ENCODE measurements at regions not wholly inside any gene's neighbourhood (a gene's known extent, or its start where the extent isn't known, plus 50 kb on each side); places are given as distances from the start of the nearest gene placed in this dataset.
"Not testable (repeated sequence)": the region's sequence is repeated elsewhere in the genome, so short reads cannot be mapped to it uniquely, and the experiment has no call there.

DNA sequence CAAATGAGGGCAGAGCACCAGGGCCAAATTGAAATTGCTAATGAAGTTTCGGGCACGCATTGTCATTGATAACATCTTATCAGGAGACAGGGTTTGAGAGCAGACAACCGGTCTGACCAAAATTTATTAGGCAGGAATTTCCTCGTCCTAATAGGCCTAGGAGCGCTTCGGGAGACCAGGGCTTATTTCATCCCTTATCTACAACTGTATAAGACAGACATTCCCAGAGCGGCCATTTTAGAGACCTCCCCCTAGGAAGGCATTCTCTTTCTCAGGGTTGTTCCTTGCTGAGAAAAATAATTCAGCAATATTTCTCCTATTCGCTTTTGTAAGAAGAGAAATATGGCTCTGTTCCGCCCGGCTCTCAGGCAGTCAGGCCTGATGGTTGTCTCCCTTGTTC lies 219.4 kb downstream of the SNRPN start:
- H3K4me3 ChIP-seq (ENCODE audit: low read depth in 1 of 2, low read length in 2 of 2); H3K27ac ChIP-seq (ENCODE audit: low read depth in 2 of 2, low read length in 1 of 2); H3K4me1 ChIP-seq (ENCODE audit: control insufficient read depth in 2 of 2, insufficient read depth in 2 of 2, low read length in 1 of 2); H3K27me3 ChIP-seq (ENCODE audit: control insufficient read depth in 1 of 2, insufficient read depth in 2 of 2, low read length in 2 of 2); H3K36me3 ChIP-seq (ENCODE audit: control insufficient read depth in 2 of 2, insufficient read depth in 2 of 2, low read length in 1 of 2): not testable (repeated sequence)
- WGBS, 2 donors: 89% methylated on average over 10 of the region's 10 CpGs
- peaks cover 44 to 77% of the 10 kb centered on the region in 2 donors for H3K9me3 ChIP-seq (ENCODE audit: control insufficient read depth in 2 of 2, insufficient read depth in 1 of 2, low read depth in 1 of 2, low read length in 1 of 2)

GRCh38 chr15:25175033-25175788 lies 220.4 kb downstream of the SNRPN start:
- Histone ChIP-seq H3K9me3 (ENCODE audit: control insufficient read depth in 2 of 2, insufficient read depth in 1 of 2, low read depth in 1 of 2, low read length in 1 of 2) (peaks cover 46 to 78% of the 10 kb centered on the region in 2 donors), H3K4me1 (ENCODE audit: control insufficient read depth in 2 of 2, insufficient read depth in 2 of 2, low read length in 1 of 2) (no peaks in the 10 kb centered on the region), H3K27me3 (ENCODE audit: control insufficient read depth in 1 of 2, insufficient read depth in 2 of 2, low read length in 2 of 2) (no peaks in the 10 kb centered on the region), H3K27ac (ENCODE audit: low read depth in 2 of 2, low read length in 1 of 2) (no peak overlapping the region), H3K36me3 (ENCODE audit: control insufficient read depth in 2 of 2, insufficient read depth in 2 of 2, low read length in 1 of 2) (no peaks in the 10 kb centered on the region), H3K4me3 (ENCODE audit: low read depth in 1 of 2, low read length in 2 of 2) (no peak overlapping the region)
- WGBS, 2 donors: 80 to 88% methylated on average over 8 of the region's 8 CpGs

DNA sequence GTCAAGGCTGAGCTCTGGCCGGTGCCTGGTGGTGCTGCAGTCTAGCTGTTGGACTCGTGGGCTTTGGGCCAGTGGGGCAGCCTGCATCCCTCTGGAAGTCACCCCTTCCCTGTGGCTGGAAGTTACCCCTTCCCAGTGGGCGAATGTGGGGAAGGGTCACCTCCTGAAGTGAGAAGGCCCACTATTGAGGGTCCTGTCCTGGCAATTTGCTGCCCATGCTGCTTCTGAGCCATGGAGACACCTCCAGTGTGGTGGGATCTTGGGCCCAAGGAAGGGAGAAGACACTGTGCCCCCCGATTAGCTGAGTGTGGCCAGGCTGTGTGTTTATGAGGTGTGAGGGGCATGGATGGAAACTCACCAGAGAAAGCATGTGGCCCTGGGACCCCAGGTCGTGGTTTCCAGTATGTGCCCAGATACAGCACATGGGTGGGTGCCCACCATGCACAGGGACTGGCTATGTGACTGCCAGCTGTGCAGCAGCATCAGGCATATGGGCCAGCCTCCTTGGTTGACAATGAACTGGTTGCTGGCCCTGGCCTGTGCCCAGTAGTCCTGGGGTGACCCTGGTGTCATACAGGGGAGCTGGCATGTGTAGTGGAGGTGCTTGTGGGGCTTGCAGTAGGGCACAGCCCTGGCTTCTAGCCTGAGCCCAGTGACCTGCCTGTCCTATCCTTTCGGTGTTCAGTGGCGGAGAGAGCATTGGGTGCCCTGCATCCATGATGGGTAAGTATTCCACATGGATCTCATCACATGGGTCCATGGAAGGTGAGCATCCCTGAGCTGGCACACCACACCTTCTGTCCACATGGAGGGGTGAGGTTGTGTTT lies 221.2 kb downstream of the SNRPN start:
- H3K9me3 ChIP-seq (ENCODE audit: control insufficient read depth in 2 of 2, insufficient read depth in 1 of 2, low read depth in 1 of 2, low read length in 1 of 2): peaks cover 50 to 78% of the 10 kb centered on the region in 2 donors
- H3K4me3 ChIP-seq (ENCODE audit: low read depth in 1 of 2, low read length in 2 of 2): no peak overlapping the region
- H3K4me1 ChIP-seq (ENCODE audit: control insufficient read depth in 2 of 2, insufficient read depth in 2 of 2, low read length in 1 of 2): no peaks in the 10 kb centered on the region
- no peaks in the 10 kb centered on the region for H3K27me3 ChIP-seq (ENCODE audit: control insufficient read depth in 1 of 2, insufficient read depth in 2 of 2, low read length in 2 of 2)
- H3K36me3 ChIP-seq (ENCODE audit: control insufficient read depth in 2 of 2, insufficient read depth in 2 of 2, low read length in 1 of 2): no peaks in the 10 kb centered on the region
- no peak overlapping the region for H3K27ac ChIP-seq (ENCODE audit: low read depth in 2 of 2, low read length in 1 of 2)
- WGBS, 2 donors: 74 to 75% methylated on average over 7 of the region's 7 CpGs

DNA sequence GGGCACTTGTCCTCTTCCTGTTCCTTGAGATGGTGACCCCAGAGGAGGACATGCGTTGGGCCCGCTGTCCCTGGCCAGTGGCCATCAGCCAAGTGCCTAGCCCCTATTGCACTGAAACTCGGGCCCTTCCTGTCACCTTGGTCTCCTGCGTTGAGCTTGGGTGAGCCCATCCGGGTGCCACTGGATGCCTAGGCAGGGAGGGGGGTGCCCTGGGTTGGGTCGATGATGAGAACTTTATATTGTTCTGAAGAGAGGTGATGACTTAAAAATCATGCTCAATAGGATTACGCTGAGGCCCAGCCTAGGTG lies 221.8 kb downstream of the SNRPN start:
- Histone ChIP-seq H3K4me3 (ENCODE audit: low read depth in 1 of 2, low read length in 2 of 2) (no peak overlapping the region), H3K36me3 (ENCODE audit: control insufficient read depth in 2 of 2, insufficient read depth in 2 of 2, low read length in 1 of 2) (no peaks in the 10 kb centered on the region), H3K27ac (ENCODE audit: low read depth in 2 of 2, low read length in 1 of 2) (no peak overlapping the region), H3K27me3 (ENCODE audit: control insufficient read depth in 1 of 2, insufficient read depth in 2 of 2, low read length in 2 of 2) (no peaks in the 10 kb centered on the region), H3K4me1 (ENCODE audit: control insufficient read depth in 2 of 2, insufficient read depth in 2 of 2, low read length in 1 of 2) (no peaks in the 10 kb centered on the region), H3K9me3 (ENCODE audit: control insufficient read depth in 2 of 2, insufficient read depth in 1 of 2, low read depth in 1 of 2, low read length in 1 of 2) (peaks cover 47 to 78% of the 10 kb centered on the region in 2 donors)
- 89 to 91% methylated on average over 7 of the region's 7 CpGs for WGBS, 2 donors

- peaks cover 47 to 78% of the 10 kb centered on the region in 2 donors for H3K9me3 ChIP-seq (ENCODE audit: control insufficient read depth in 2 of 2, insufficient read depth in 1 of 2, low read depth in 1 of 2, low read length in 1 of 2)
- no peak overlapping the region for H3K27ac ChIP-seq (ENCODE audit: low read depth in 2 of 2, low read length in 1 of 2)
- H3K4me1 ChIP-seq (ENCODE audit: control insufficient read depth in 2 of 2, insufficient read depth in 2 of 2, low read length in 1 of 2): no peaks in the 10 kb centered on the region
- WGBS, 2 donors: 82 to 83% methylated on average over 21 of the region's 21 CpGs
- no peaks in the 10 kb centered on the region for H3K36me3 ChIP-seq (ENCODE audit: control insufficient read depth in 2 of 2, insufficient read depth in 2 of 2, low read length in 1 of 2)
- no peak overlapping the region for H3K4me3 ChIP-seq (ENCODE audit: low read depth in 1 of 2, low read length in 2 of 2)
- H3K27me3 ChIP-seq (ENCODE audit: control insufficient read depth in 1 of 2, insufficient read depth in 2 of 2, low read length in 2 of 2): no peaks in the 10 kb centered on the region
Observed at GRCh38 chr15:25176991-25177954, 222.5 kb downstream of the SNRPN start.

- H3K9me3 ChIP-seq (ENCODE audit: control insufficient read depth in 2 of 2, insufficient read depth in 1 of 2, low read depth in 1 of 2, low read length in 1 of 2): peaks cover 47 to 78% of the 10 kb centered on the region in 2 donors
- no peak overlapping the region for H3K4me3 ChIP-seq (ENCODE audit: low read depth in 1 of 2, low read length in 2 of 2)
- WGBS, 2 donors: 80 to 83% methylated on average over 11 of the region's 11 CpGs
- no peaks in the 10 kb centered on the region for H3K27me3 ChIP-seq (ENCODE audit: control insufficient read depth in 1 of 2, insufficient read depth in 2 of 2, low read length in 2 of 2)
- H3K4me1 ChIP-seq (ENCODE audit: control insufficient read depth in 2 of 2, insufficient read depth in 2 of 2, low read length in 1 of 2): no peaks in the 10 kb centered on the region
- no peaks in the 10 kb centered on the region for H3K36me3 ChIP-seq (ENCODE audit: control insufficient read depth in 2 of 2, insufficient read depth in 2 of 2, low read length in 1 of 2)
- no peak overlapping the region for H3K27ac ChIP-seq (ENCODE audit: low read depth in 2 of 2, low read length in 1 of 2)
Observed at GRCh38 chr15:25177955-25178801, 223.4 kb downstream of the SNRPN start.

- 76 to 79% methylated on average over 17 of the region's 17 CpGs for WGBS, 2 donors
- H3K9me3 ChIP-seq (ENCODE audit: control insufficient read depth in 2 of 2, insufficient read depth in 1 of 2, low read depth in 1 of 2, low read length in 1 of 2): peaks cover 49 to 82% of the 10 kb centered on the region in 2 donors
- H3K4me3 ChIP-seq (ENCODE audit: low read depth in 1 of 2, low read length in 2 of 2): no peak overlapping the region
Observed at GRCh38 chr15:25178835-25179672, 224.3 kb downstream of the SNRPN start.

DNA sequence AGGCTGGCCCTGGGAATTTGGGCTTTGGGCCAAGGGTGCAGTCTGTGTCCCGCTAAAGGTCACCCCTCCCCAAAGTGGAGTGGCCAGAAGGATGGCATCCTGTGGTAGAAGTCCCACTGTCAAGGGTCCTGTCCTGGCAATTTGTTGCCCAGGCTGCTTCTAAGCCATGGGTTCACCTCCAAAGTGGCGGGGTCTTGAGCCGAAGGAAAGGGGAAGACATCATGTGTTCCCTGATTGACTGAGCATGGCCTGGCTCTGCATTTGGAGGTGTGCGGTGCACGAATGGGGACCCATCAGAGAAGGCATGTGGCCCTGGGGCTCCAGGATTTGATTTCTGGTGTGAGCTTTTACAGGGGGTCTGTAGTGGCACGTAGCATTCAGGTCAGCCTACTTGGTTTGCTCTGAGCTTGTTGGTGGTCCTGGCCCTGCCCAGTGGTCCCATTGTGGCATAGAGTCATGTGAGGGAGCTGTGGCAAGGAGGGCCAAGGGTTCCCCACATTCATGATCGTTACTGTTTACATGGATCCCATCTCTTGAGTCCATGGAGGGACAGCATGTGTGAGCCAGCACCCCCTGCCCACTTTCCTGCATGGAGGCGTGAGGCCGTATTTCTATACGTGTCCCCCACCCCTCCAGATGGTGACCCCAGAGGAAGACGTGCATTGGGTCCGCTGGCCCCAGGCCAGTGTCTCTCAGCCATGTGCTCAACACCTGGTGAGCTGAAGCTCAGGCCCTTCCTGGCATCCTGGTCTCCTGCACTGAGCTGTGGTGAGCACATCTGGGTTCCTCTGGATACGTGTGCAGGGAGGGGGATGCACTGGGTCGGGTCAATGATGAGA lies 225.1 kb downstream of the SNRPN start:
- WGBS, 2 donors: 78 to 84% methylated on average over 14 of the region's 14 CpGs
- H3K4me3 ChIP-seq (ENCODE audit: low read depth in 1 of 2, low read length in 2 of 2): no peak overlapping the region
- H3K27ac ChIP-seq (ENCODE audit: low read depth in 2 of 2, low read length in 1 of 2): no peak overlapping the region
- H3K36me3 ChIP-seq (ENCODE audit: control insufficient read depth in 2 of 2, insufficient read depth in 2 of 2, low read length in 1 of 2): no peaks in the 10 kb centered on the region
- H3K9me3 ChIP-seq (ENCODE audit: control insufficient read depth in 2 of 2, insufficient read depth in 1 of 2, low read depth in 1 of 2, low read length in 1 of 2): peaks cover 55 to 84% of the 10 kb centered on the region in 2 donors
- no peaks in the 10 kb centered on the region for H3K27me3 ChIP-seq (ENCODE audit: control insufficient read depth in 1 of 2, insufficient read depth in 2 of 2, low read length in 2 of 2)
- no peaks in the 10 kb centered on the region for H3K4me1 ChIP-seq (ENCODE audit: control insufficient read depth in 2 of 2, insufficient read depth in 2 of 2, low read length in 1 of 2)

More at GRCh38 chr15:25178835-25179672, 224.3 kb downstream of the SNRPN start:
- Histone ChIP-seq H3K27ac (ENCODE audit: low read depth in 2 of 2, low read length in 1 of 2) (no peak overlapping the region), H3K36me3 (ENCODE audit: control insufficient read depth in 2 of 2, insufficient read depth in 2 of 2, low read length in 1 of 2) (no peaks in the 10 kb centered on the region), H3K27me3 (ENCODE audit: control insufficient read depth in 1 of 2, insufficient read depth in 2 of 2, low read length in 2 of 2) (no peaks in the 10 kb centered on the region), H3K4me1 (ENCODE audit: control insufficient read depth in 2 of 2, insufficient read depth in 2 of 2, low read length in 1 of 2) (no peaks in the 10 kb centered on the region)
